ENCODE measurements at regions not wholly inside any gene's neighbourhood (a gene's known extent, or its start where the extent isn't known, plus 50 kb on each side); places are given as distances from the start of the nearest gene placed in this dataset.
"Not testable (repeated sequence)": the region's sequence is repeated elsewhere in the genome, so short reads cannot be mapped to it uniquely, and the experiment has no call there.

GRCh38 chr2:116804901-116805300, 1009.6 kb upstream of the DDX18 start:
- no peaks in the 10 kb centered on the region for H3K36me3 Mint-ChIP-seq
- no peak overlapping the region for H3K27ac Mint-ChIP-seq
- no peak for DNase-seq
- no peaks in the 10 kb centered on the region for H3K4me1 Mint-ChIP-seq
- no peaks in the 10 kb centered on the region for H3K27me3 Mint-ChIP-seq (ENCODE audit: low read depth in 3 of 3)
- no peak overlapping the region for H3K4me3 Mint-ChIP-seq
- H3K9me3 Mint-ChIP-seq = peaks cover 22 to 48% (median 26%) of the 10 kb centered on the region in 6 donors

GRCh38 chr2:116806505-116806904, 1008.0 kb upstream of the DDX18 start:
- H3K9me3 Mint-ChIP-seq = peaks cover 21 to 51% (median 25%) of the 10 kb centered on the region in 6 donors
- H3K27me3 Mint-ChIP-seq (ENCODE audit: low read depth in 3 of 3); H3K4me3 Mint-ChIP-seq; DNase-seq; H3K4me1 Mint-ChIP-seq; H3K27ac Mint-ChIP-seq; H3K36me3 Mint-ChIP-seq: not testable (repeated sequence)

- DNase-seq = no peak
- no peaks in the 10 kb centered on the region for H3K36me3 Mint-ChIP-seq
- peaks cover 7 to 55% (median 26%) of the 10 kb centered on the region in 6 donors for H3K9me3 Mint-ChIP-seq
Measured at GRCh38 chr2:116809109-116809508, 1005.4 kb upstream of the DDX18 start.

GRCh38 chr2:116810071-116810470, 1004.4 kb upstream of the DDX18 start:
- DNase-seq = no peak
- no peaks in the 10 kb centered on the region for H3K27me3 Mint-ChIP-seq (ENCODE audit: low read depth in 3 of 3)
- H3K9me3 Mint-ChIP-seq = peaks cover 4 to 45% (median 18%) of the 10 kb centered on the region in 6 donors
- no peak overlapping the region for H3K4me3 Mint-ChIP-seq
- no peaks in the 10 kb centered on the region for H3K36me3 Mint-ChIP-seq
- no peak overlapping the region for H3K27ac Mint-ChIP-seq
- H3K4me1 Mint-ChIP-seq = no peaks in the 10 kb centered on the region

More at GRCh38 chr2:116809109-116809508, 1005.4 kb upstream of the DDX18 start:
- Mint-ChIP-seq H3K27ac (no peak overlapping the region), H3K27me3 (ENCODE audit: low read depth in 3 of 3) (no peaks in the 10 kb centered on the region), H3K4me3 (no peak overlapping the region), H3K4me1 (no peaks in the 10 kb centered on the region)

- no peak for DNase-seq
- Mint-ChIP-seq H3K36me3 (no peaks in the 10 kb centered on the region), H3K4me1 (no peaks in the 10 kb centered on the region), H3K27ac (no peak overlapping the region), H3K4me3 (no peak overlapping the region), H3K9me3 (peaks cover 3 to 42% (median 15%) of the 10 kb centered on the region in 6 donors), H3K27me3 (ENCODE audit: low read depth in 3 of 3) (no peaks in the 10 kb centered on the region)
Measured at GRCh38 chr2:116810645-116811044, 1003.8 kb upstream of the DDX18 start.

- DNase-seq = no peak
- Mint-ChIP-seq H3K9me3 (peaks cover 15 to 54% (median 28%) of the 10 kb centered on the region in 6 donors), H3K4me1 (no peaks in the 10 kb centered on the region), H3K36me3 (no peaks in the 10 kb centered on the region), H3K4me3 (no peak overlapping the region), H3K27ac (no peak overlapping the region), H3K27me3 (ENCODE audit: low read depth in 3 of 3) (no peaks in the 10 kb centered on the region)
Measured at GRCh38 chr2:116819355-116819754, 995.1 kb upstream of the DDX18 start.

- Mint-ChIP-seq H3K4me1 (no peaks in the 10 kb centered on the region), H3K27me3 (ENCODE audit: low read depth in 3 of 3) (peaks cover 0 to 1% (median 0%) of the 10 kb centered on the region in 3 donors), H3K27ac (no peak overlapping the region), H3K9me3 (peaks cover 12 to 50% (median 26%) of the 10 kb centered on the region in 6 donors), H3K4me3 (no peak overlapping the region), H3K36me3 (no peaks in the 10 kb centered on the region)
- DNase-seq = no peak
Measured at GRCh38 chr2:116820986-116821385, 993.5 kb upstream of the DDX18 start.

- not testable (repeated sequence) for H3K36me3 Mint-ChIP-seq; H3K4me3 Mint-ChIP-seq; H3K27me3 Mint-ChIP-seq (ENCODE audit: low read depth in 3 of 3); H3K27ac Mint-ChIP-seq; DNase-seq; H3K4me1 Mint-ChIP-seq
- H3K9me3 Mint-ChIP-seq = peaks cover 0 to 13% (median 6%) of the 10 kb centered on the region in 6 donors
Measured at GRCh38 chr2:116829543-116829942, 984.9 kb upstream of the DDX18 start.

- Mint-ChIP-seq H3K27me3 (ENCODE audit: low read depth in 3 of 3) (peaks cover 0 to 2% (median 0%) of the 10 kb centered on the region in 3 donors), H3K36me3 (no peaks in the 10 kb centered on the region), H3K4me3 (no peak overlapping the region), H3K4me1 (no peaks in the 10 kb centered on the region), H3K27ac (no peak overlapping the region), H3K9me3 (peaks cover 3 to 33% (median 15%) of the 10 kb centered on the region in 6 donors)
- no peak for DNase-seq
Measured at GRCh38 chr2:116832148-116832547, 982.3 kb upstream of the DDX18 start.

- H3K27ac Mint-ChIP-seq = no peak overlapping the region
- H3K36me3 Mint-ChIP-seq = no peaks in the 10 kb centered on the region
- H3K27me3 Mint-ChIP-seq (ENCODE audit: low read depth in 3 of 3) = peaks cover 0 to 2% (median 0%) of the 10 kb centered on the region in 3 donors
- peaks cover 0 to 33% (median 15%) of the 10 kb centered on the region in 6 donors for H3K9me3 Mint-ChIP-seq
- H3K4me3 Mint-ChIP-seq = no peak overlapping the region
- no peak for DNase-seq
- no peaks in the 10 kb centered on the region for H3K4me1 Mint-ChIP-seq
Measured at GRCh38 chr2:116833052-116833451, 981.4 kb upstream of the DDX18 start.

- no peaks in the 10 kb centered on the region for H3K4me1 Mint-ChIP-seq
- H3K36me3 Mint-ChIP-seq = no peaks in the 10 kb centered on the region
- H3K27ac Mint-ChIP-seq = no peak overlapping the region
- no peak overlapping the region for H3K4me3 Mint-ChIP-seq
- DNase-seq = no peak
- no peaks in the 10 kb centered on the region for H3K27me3 Mint-ChIP-seq (ENCODE audit: low read depth in 3 of 3)
- peaks cover 7 to 52% (median 15%) of the 10 kb centered on the region in 6 donors for H3K9me3 Mint-ChIP-seq
Measured at GRCh38 chr2:116842164-116842563, 972.3 kb upstream of the DDX18 start.

GRCh38 chr2:116859708-116860107, 954.8 kb upstream of the DDX18 start:
- H3K27ac Mint-ChIP-seq = no peak overlapping the region
- no peaks in the 10 kb centered on the region for H3K4me1 Mint-ChIP-seq
- peaks cover 5 to 40% (median 27%) of the 10 kb centered on the region in 6 donors for H3K9me3 Mint-ChIP-seq
- no peak for DNase-seq
- H3K4me3 Mint-ChIP-seq = no peak overlapping the region
- no peaks in the 10 kb centered on the region for H3K27me3 Mint-ChIP-seq (ENCODE audit: low read depth in 3 of 3)
- H3K36me3 Mint-ChIP-seq = peaks cover 0 to 10% (median 3%) of the 10 kb centered on the region in 3 donors

- Mint-ChIP-seq H3K36me3 (peaks cover under 1 to 5% (median 4%) of the 10 kb centered on the region in 3 donors), H3K27ac (no peak overlapping the region), H3K9me3 (peaks cover 25 to 69% (median 40%) of the 10 kb centered on the region in 6 donors), H3K4me3 (no peak overlapping the region), H3K4me1 (no peaks in the 10 kb centered on the region), H3K27me3 (ENCODE audit: low read depth in 3 of 3) (peaks cover 0 to 4% (median 0%) of the 10 kb centered on the region in 3 donors)
- no peak for DNase-seq
Measured at GRCh38 chr2:116874021-116874420, 940.5 kb upstream of the DDX18 start.

GRCh38 chr2:116877274-116877673, 937.2 kb upstream of the DDX18 start:
- H3K9me3 Mint-ChIP-seq = peaks cover 17 to 74% (median 35%) of the 10 kb centered on the region in 6 donors

GRCh38 chr2:116877944-116878343, 936.5 kb upstream of the DDX18 start:
- Mint-ChIP-seq H3K27me3 (ENCODE audit: low read depth in 3 of 3) (no peaks in the 10 kb centered on the region), H3K27ac (no peak overlapping the region), H3K4me3 (no peak overlapping the region), H3K9me3 (peaks cover 17 to 69% (median 30%) of the 10 kb centered on the region in 6 donors), H3K36me3 (peaks cover 0 to under 1% (median 0%) of the 10 kb centered on the region in 3 donors), H3K4me1 (no peaks in the 10 kb centered on the region)
- DNase-seq = no peak

More at GRCh38 chr2:116877274-116877673, 937.2 kb upstream of the DDX18 start:
- no peak for DNase-seq
- peaks cover 0 to 5% (median 0%) of the 10 kb centered on the region in 3 donors for H3K36me3 Mint-ChIP-seq
- H3K4me1 Mint-ChIP-seq = no peaks in the 10 kb centered on the region
- no peak overlapping the region for H3K4me3 Mint-ChIP-seq
- no peaks in the 10 kb centered on the region for H3K27me3 Mint-ChIP-seq (ENCODE audit: low read depth in 3 of 3)
- no peak overlapping the region for H3K27ac Mint-ChIP-seq
